HFF-Myc (cell line): ENCODE measurements at regions not wholly inside any gene's neighbourhood (a gene's known extent, or its start where the extent isn't known, plus 50 kb on each side); places are given as distances from the start of the nearest gene placed in this dataset.

Experiments used
- DNase-seq: peaks from one replicate; pipeline ENCODE4 v3.0.0-alpha.2; 2011; ENCODE audit warnings: low read depth; ENCODE audit errors: extremely low read depth
- H3K4me3 ChIP-seq: replicated peaks from 2 replicates; pipeline ENCODE4 v1.5.1; 2011; ENCODE audit warnings: low read depth, mild to moderate bottlenecking, control low read depth, low read length
- TF ChIP-seq, protein P1 (sequence below): IDR thresholded peaks from 2 replicates; pipeline ENCODE4 v1.5.1; 2012; ENCODE audit warnings: mild to moderate bottlenecking, low read depth, low read length, control low read depth; ENCODE audit errors: missing control alignments

DNA sequence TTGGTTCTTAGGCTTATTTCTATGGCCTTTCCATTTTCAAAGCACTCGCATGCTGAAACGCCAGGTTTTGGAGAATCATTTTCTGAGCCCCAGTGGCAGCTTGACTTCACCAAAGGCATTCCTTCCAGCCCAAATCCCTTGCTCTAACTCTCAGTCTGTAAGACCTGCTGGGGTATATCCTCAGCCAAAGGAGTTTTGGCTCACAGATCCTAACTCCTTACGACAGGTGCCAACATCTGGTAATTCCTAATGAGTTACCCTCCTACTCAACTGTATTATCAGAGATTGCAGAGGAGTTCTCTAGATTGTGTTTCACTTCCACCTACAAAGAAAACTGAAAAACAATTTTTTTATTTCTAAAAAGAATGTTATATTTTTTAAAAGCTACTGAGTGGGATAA is 79.0 kb upstream of the RAB27B start:
- TF ChIP-seq, protein P1, sequence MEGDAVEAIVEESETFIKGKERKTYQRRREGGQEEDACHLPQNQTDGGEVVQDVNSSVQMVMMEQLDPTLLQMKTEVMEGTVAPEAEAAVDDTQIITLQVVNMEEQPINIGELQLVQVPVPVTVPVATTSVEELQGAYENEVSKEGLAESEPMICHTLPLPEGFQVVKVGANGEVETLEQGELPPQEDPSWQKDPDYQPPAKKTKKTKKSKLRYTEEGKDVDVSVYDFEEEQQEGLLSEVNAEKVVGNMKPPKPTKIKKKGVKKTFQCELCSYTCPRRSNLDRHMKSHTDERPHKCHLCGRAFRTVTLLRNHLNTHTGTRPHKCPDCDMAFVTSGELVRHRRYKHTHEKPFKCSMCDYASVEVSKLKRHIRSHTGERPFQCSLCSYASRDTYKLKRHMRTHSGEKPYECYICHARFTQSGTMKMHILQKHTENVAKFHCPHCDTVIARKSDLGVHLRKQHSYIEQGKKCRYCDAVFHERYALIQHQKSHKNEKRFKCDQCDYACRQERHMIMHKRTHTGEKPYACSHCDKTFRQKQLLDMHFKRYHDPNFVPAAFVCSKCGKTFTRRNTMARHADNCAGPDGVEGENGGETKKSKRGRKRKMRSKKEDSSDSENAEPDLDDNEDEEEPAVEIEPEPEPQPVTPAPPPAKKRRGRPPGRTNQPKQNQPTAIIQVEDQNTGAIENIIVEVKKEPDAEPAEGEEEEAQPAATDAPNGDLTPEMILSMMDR, result no peak
- H3K4me3 ChIP-seq, result no peak overlapping the region
- DNase-seq, result no peak

DNA sequence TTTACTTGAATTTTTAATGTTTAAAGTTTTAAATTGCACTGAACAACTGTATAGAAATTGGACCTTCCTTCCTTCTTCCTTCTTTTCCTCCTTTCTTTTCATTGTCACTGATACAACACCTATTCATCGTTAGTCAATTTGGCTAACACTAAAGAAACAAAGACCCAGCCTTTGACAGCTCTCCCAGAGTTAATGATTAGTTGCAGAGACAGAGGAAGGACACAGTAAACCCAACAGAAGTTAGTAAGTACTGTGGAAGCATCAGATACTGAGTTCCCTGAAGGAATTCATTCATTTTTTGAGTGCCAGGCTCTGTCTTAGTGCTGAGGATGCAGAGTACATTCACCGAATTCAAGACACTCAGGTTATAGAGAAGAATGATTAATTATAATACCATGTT is 77.9 kb upstream of the RAB27B start:
- DNase-seq, result no peak
- TF ChIP-seq, protein P1, result no peak
- H3K4me3 ChIP-seq, result no peak overlapping the region

- DNase-seq, result no peak
- TF ChIP-seq, protein P1, result no peak
- H3K4me3 ChIP-seq, result no peak overlapping the region
Measured at GRCh38 chr18:54752185-54752584, 76.1 kb upstream of the RAB27B start.

GRCh38 chr18:54755456-54755855 is 72.8 kb upstream of the RAB27B start:
- TF ChIP-seq, protein P1, result no peak
- no peak for DNase-seq
- H3K4me3 ChIP-seq, result no peak overlapping the region

- no peak for DNase-seq
- no peak overlapping the region for H3K4me3 ChIP-seq
- TF ChIP-seq, protein P1, result no peak
Measured at GRCh38 chr18:54762386-54762785, 65.9 kb upstream of the RAB27B start.

- H3K4me3 ChIP-seq, result no peak overlapping the region
- no peak for DNase-seq
- TF ChIP-seq, protein P1, result no peak
Measured at GRCh38 chr18:54764786-54765185, 63.5 kb upstream of the RAB27B start.

GRCh38 chr18:54765636-54766375 is 62.5 kb upstream of the RAB27B start:
- no peak for DNase-seq
- no peak overlapping the region for H3K4me3 ChIP-seq
- TF ChIP-seq, protein P1, result no peak
